A549 (cell line): ENCODE measurements at regions not wholly inside any gene's neighbourhood (a gene's known extent, or its start where the extent isn't known, plus 50 kb on each side); places are given as distances from the start of the nearest gene placed in this dataset.
A peak's percentile ranks its signal among the peaks of the same experiment; 100 is the strongest.

ENCODE experiments used
- ATAC-seq, 2 experiments: fragments of 200-7000 bp in 1 of 2; fragments of >200 bp in 1 of 2; cut with Nextera tagmentation in 1 of 2; cut with Tn5 transposase in 1 of 2; 3 replicates each; pipeline versions ENCODE4 v1.8.0 to v1.9.1; 2018 to 2020; ENCODE audit warnings: mild to moderate bottlenecking in 1 of 2, moderate library complexity in 1 of 2
- CTCF ChIA-PET: fragments of 300-600 bp; sonication (Branson Sonifier 250); formaldehyde crosslinking; extraction: SDS; loops from one replicate; lab custom pipeline; 2021; ENCODE audit warnings: antibody characterized with exemption, inconsistent platforms; lab: Yijun Ruan, JAX
- POLR2A ChIA-PET: fragments of 350-600 bp; formaldehyde crosslinking; extraction: SDS; loops from one replicate; lab custom pipeline; 2021; ENCODE audit warnings: antibody characterized with exemption, inconsistent platforms; lab: Yijun Ruan, JAX
- DNase-seq, 2 experiments: peaks; one replicate each; pipeline versions ENCODE4 v3.0.0 to v3.0.0-alpha.2; 2011 to 2016; ENCODE audit warnings: low read depth in 1 of 2, low spot score in 1 of 2
- FAIRE-seq: peaks from 2 replicates; lab custom pipeline; 2011; peaks lifted over from hg19 to GRCh38; lab: Jason Lieb, UNC
- H3K27ac ChIP-seq, 2 experiments: fragments of >200 bp; sonication (Bioruptor Twin); formaldehyde crosslinking; 3 replicates each; pipeline ENCODE4 v1.5.1; 2016 to 2017
- H3K4me1 ChIP-seq: fragments of >200 bp; sonication (Bioruptor Twin); formaldehyde crosslinking; 3 replicates; pipeline ENCODE4 v1.6.1; 2016
- H3K4me2 ChIP-seq: fragments of >200 bp; sonication (Bioruptor Twin); formaldehyde crosslinking; 3 replicates; pipeline ENCODE4 v1.6.1; 2016
- H3K4me3 ChIP-seq: fragments of >200 bp; sonication (Bioruptor Twin); formaldehyde crosslinking; 3 replicates; pipeline ENCODE4 v1.5.1; 2016
- H3K9me3 ChIP-seq: fragments of >200 bp; sonication (Bioruptor Twin); formaldehyde crosslinking; 3 replicates; pipeline ENCODE4 v1.6.1; 2016
- BCL3 ChIP-seq: fragments of >200 bp; sonication (Bioruptor Twin); formaldehyde crosslinking; IDR thresholded peaks from 3 replicates; pipeline ENCODE4 v1.6.1; 2016
- CBX2 ChIP-seq: fragments of 200-600 bp; sonication (generic); IDR thresholded peaks from 2 replicates; pipeline ENCODE4 v1.6.1; 2016; ENCODE audit warnings: low read depth, mild to moderate bottlenecking, borderline replicate concordance
- CBX8 ChIP-seq: fragments of 200-600 bp; sonication (generic); IDR thresholded peaks from 2 replicates; pipeline ENCODE4 v1.6.1; 2016
- EP300 ChIP-seq, 2 experiments: fragments of >200 bp; sonication (Bioruptor Twin); formaldehyde crosslinking; IDR thresholded peaks; 2 replicates in 1 of 2; 3 replicates in 1 of 2; pipeline ENCODE4 v1.6.1; 2016 to 2017
- ESRRA ChIP-seq: fragments of 150-350 bp; IDR thresholded peaks from 2 replicates; pipeline ENCODE4 v1.6.1; 2014; ENCODE audit warnings: mild to moderate bottlenecking, low read length, borderline replicate concordance
- FOSB ChIP-seq: fragments of 250-450 bp; sonication (Bioruptor Pico); IDR thresholded peaks from 2 replicates; pipeline ENCODE4 v1.5.0; 2020; ENCODE audit warnings: mild to moderate bottlenecking, moderate library complexity
- HMGXB4 ChIP-seq: fragments of 250-450 bp; sonication (Bioruptor Pico); IDR thresholded peaks from 2 replicates; pipeline ENCODE4 v1.5.0; 2021; ENCODE audit warnings: mild to moderate bottlenecking, moderate library complexity, borderline replicate concordance
- HOXB13 ChIP-seq: fragments of 250-450 bp; sonication (Bioruptor Pico); IDR thresholded peaks from 2 replicates; pipeline ENCODE4 v1.5.0; 2020; ENCODE audit warnings: low read depth, mild to moderate bottlenecking, moderate library complexity
- JUNB ChIP-seq: fragments of >200 bp; sonication (Bioruptor Twin); formaldehyde crosslinking; IDR thresholded peaks from 2 replicates; pipeline ENCODE4 v1.6.1; 2016
- KDM5A ChIP-seq: fragments of 200-600 bp; sonication (generic); IDR thresholded peaks from 2 replicates; pipeline ENCODE4 v1.6.1; 2016; ENCODE audit warnings: antibody characterized with exemption, mild to moderate bottlenecking
- MAFK ChIP-seq: fragments of 450-650 bp; IDR thresholded peaks from 2 replicates; pipeline ENCODE4 v1.6.1; 2014; ENCODE audit not compliant: partially characterized antibody
- MAX ChIP-seq: IDR thresholded peaks from 2 replicates; pipeline ENCODE4 v1.6.1; 2012
- MYC ChIP-seq: IDR thresholded peaks from 2 replicates; pipeline ENCODE4 v1.6.1; 2012; ENCODE audit warnings: mild to moderate bottlenecking, inconsistent platforms, low read length, improper control_type of control experiment, borderline replicate concordance
- NPAS2 ChIP-seq: fragments of 250-450 bp; sonication (Bioruptor Pico); IDR thresholded peaks from 2 replicates; pipeline ENCODE4 v1.8.0; 2022; ENCODE audit warnings: mild to moderate bottlenecking, moderate library complexity, borderline replicate concordance
- PBX3 ChIP-seq: IDR thresholded peaks from 2 replicates; pipeline ENCODE4 v1.6.1; 2012
- POLR2A ChIP-seq: IDR thresholded peaks from 2 replicates; pipeline ENCODE4 v1.6.1; 2012; ENCODE audit warnings: mild to moderate bottlenecking, low read length
- RFX5 ChIP-seq: fragments of 450-650 bp; IDR thresholded peaks from 2 replicates; pipeline ENCODE4 v1.7.1; 2014; ENCODE audit warnings: antibody characterized with exemption, mild to moderate bottlenecking, moderate library complexity
- USF2 ChIP-seq: fragments of 450-650 bp; IDR thresholded peaks from 2 replicates; pipeline ENCODE4 v1.6.1; 2014; ENCODE audit warnings: antibody characterized with exemption
- ZC3H11A ChIP-seq: fragments of 450-650 bp; IDR thresholded peaks from 2 replicates; pipeline ENCODE4 v1.6.1; 2014; ENCODE audit warnings: antibody characterized with exemption, mild to moderate bottlenecking
- WGBS: methylation state at CpG from one replicate; pipeline ENCODE4 v1.1.6; 2017; ENCODE audit errors: missing lambda C conversion rate; 5-methylcytosine and 5-hydroxymethylcytosine counted together

- TF ChIP-seq CBX8 (no peak), MYC (no peak)
Observed at GRCh38 chr22:46064228-46064965, 85.9 kb upstream of the PPARA start (continued).

GRCh38 chr22:46064966-46065666 is 85.2 kb upstream of the PPARA start:
- H3K4me2 ChIP-seq = peak overlapping the region; percentile 96
- FAIRE-seq = no peak
- 23% methylated on average over 17 of the region's 17 CpGs for WGBS
- POLR2A ChIA-PET = no interaction called here
- peak overlapping the region; percentile 32 for H3K4me3 ChIP-seq
- no peak for DNase-seq
- peak overlapping the region; percentile 77 to 100 for H3K27ac ChIP-seq
- CTCF ChIA-PET = interaction anchor here (0.9 to 1.2 kb wide), 4 partner anchors 10 to 59 kb away, joined by 3 to 4 read pairs (median 3); no protein-coding TSS in a partner anchor
- no peaks in the 10 kb centered on the region for H3K9me3 ChIP-seq
- no peak for ATAC-seq
- TF ChIP-seq CBX2 (no peak), HMGXB4 (no peak), RFX5 (no peak), FOSB (CRISPR knock-in tag) (no peak), ESRRA (no peak), EP300 (IDR thresholded peaks at IDR 0.05) (no peak), MYC (no peak), CBX8 (no peak), ZC3H11A (no peak), NPAS2 (no peak), MAX (no peak), USF2 (no peak), POLR2A (no peak), HOXB13 (CRISPR knock-in tag) (no peak), MAFK (no peak), BCL3 (no peak), JUNB (no peak), KDM5A (no peak), PBX3 (no peak)
- peaks cover 20% of the 10 kb centered on the region for H3K4me1 ChIP-seq
